GM21390 (cell line): ENCODE measurements at regions not wholly inside any gene's neighbourhood (a gene's known extent, or its start where the extent isn't known, plus 50 kb on each side); places are given as distances from the start of the nearest gene placed in this dataset.
"Not testable (repeated sequence)": the region's sequence is repeated elsewhere in the genome, so short reads cannot be mapped to it uniquely, and the experiment has no call there.

Source experiments
- ATAC-seq: cut with Tn5 transposase; IDR thresholded peaks from one replicate; pipeline ENCODE4 v1.9.1; 2021; ENCODE audit not compliant: unreplicated experiment

DNA sequence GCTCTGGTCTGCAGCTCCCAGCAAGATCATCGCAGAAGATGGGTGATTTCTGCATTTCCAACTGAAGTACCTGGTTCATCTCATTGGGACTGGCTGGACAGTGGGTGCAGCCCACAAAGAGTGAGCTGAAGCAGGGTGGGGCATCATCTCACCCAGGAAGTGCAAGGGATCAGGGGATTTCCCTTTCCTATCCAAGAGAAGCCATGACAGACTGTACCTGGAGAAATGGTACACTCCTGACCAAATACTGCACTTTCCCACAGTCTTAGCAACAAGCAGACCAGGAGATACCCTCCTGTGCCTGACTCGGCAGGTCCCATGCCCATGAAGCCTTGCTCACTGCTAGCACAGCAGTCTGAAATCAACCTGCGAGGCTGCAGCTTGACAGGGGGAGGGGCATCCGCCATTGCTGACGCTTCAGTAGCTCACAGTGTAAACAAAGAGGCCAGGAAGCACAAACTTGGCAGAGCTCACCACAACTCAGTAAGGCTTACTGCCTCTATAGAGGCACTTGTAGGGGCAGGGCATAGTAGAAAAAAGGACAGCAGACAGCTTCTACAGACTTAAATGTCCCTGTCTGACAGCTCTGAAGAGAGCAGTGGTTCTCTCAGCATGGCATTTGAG, 60.5 kb downstream of the AREG start:
- not testable (repeated sequence) for ATAC-seq

DNA sequence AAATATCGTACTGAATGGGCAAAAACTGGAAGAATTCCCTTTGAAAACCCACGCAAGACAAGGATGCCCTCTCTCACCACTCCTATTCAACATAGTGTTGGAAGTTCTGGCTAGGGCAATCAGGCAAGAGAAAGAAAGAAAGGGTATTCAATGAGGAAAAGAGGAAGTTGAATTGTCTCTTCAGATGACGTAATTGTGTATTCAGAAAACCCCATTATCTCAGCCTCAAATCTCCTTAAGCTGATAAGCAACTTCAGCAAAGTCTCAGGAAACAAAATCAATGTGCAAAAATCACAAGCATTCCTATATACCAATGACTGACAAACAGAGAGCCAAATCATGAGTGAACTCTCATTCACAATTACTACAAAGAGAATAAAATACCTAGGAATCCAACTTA, 64.4 kb downstream of the AREG start:
- not testable (repeated sequence) for ATAC-seq

DNA sequence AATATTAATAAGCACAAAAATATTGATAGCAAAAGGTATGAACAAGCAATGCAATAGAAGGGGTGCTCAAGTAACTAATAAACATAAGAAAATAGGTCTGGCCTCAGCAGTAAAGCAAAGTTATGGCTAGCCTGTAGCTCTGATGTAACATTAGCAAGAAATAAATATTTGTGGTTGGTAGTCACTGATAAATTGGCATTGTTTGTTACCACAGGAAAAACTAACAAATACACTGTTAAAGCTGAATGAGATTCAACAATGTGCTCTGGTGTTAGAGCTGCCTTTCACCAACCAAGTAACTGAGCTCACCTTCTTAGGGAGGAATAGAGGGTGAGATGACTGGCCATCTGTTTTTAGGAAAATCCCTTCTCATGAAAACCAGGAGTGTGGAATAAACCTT, 71.4 kb downstream of the AREG start:
- no peak for ATAC-seq

DNA sequence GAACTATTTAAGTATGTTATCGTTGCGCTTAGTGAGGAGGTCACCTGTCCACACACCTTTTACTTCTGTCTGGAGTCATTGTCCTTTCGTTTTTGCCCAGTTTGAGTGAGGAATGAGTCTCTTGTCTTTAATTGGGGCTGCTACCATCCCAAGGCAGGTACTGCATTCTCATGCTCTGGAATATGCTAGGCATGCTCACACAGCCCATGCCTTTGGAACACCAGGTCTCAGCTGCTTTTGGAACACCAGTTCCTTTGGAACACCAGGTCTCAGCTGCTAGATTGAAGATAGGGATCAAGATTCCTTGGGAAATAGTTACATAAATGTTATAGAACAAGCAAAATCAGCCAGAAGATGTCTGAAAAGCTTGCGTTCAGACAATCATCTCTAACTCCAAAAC, 73.1 kb downstream of the AREG start:
- ATAC-seq: no peak

DNA sequence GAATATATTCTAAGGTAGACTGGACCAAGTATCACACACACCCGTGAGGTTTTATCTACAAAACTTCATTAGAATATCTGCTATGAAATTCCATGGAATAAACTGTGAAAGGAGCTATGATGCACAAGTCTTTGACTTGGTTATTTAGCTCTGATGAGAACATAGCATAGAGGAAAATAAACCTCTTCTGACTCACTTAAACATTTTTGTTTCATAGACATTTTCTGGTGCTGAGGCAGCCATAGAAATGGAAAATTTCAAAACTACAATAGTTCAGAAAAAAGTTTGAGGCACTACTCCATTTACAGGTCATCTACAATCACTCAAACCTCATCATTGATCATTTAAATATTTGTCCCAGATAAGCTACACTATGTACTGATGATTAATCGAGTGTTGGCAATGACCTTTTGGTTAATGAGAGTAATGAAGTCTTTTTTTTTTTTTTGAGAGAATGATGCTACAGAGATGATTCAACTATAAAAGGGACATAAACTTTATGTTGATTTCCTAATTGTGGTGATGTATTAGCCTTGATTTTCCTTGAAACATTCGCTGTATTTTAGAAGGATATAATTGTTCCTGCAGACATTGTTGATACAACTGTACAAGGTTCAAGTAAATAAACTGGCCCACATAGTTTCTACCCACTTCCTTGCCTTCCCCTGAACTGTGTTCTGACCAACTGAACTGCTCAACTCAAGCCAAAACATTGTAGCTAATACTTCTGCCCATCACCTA, 77.5 kb downstream of the AREG start:
- ATAC-seq: no peak

DNA sequence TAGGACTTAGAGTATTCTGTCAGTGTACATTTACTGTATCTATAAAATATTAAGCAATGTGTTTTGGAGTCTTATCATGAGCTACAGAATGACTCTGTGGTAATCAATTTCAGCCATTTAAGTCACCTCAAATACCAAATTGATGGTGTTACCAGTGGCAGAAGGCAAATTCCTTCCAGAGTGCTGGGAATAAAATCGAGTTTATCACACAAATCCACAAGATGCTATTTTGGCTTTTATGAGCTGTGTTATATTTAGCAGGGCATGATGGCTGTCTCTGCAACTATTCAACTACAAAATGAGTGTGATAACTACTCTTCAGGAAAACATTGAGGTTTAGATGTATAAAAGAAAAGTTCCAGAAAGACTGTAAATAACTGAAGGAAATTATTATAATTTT, 78.2 kb downstream of the AREG start:
- no peak for ATAC-seq

DNA sequence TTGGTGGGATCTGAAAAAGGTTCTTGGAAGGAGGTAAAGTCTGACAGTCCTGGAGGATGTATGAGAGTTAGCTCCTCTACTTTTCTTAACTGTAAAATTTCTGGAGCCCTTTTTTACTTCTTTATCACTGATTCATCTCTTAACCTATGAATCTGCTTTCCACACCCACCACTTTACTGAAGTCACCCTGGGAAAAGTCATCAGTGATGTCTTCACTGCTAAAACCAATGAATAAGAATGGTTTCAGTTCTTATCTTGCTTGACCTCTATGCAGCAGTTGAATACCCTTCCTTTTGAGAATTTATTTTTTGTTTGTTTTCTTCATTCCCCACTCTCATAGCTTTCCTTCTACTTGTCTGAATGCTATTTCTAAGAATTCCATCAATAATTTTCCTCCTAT, 80.0 kb downstream of the AREG start:
- ATAC-seq: no peak

DNA sequence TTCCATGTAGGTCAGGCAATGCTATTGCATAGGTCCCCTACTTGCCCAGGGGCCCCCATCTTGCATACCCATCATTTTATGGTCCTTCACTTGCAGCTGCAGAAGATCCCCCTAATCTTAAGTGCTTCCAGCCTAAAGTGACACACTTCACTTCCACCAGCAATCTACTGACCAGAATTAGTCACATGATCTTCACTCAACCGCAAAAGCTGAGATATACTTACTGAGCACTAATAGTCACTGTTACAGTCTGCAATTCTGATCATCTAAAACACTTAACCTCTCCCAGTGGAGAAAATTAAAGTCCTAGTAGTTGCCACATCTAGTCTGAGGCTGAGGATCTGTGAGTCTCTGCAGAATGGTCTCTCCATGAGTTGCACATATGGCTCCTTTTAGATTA, 82.1 kb downstream of the AREG start:
- ATAC-seq: no peak

DNA sequence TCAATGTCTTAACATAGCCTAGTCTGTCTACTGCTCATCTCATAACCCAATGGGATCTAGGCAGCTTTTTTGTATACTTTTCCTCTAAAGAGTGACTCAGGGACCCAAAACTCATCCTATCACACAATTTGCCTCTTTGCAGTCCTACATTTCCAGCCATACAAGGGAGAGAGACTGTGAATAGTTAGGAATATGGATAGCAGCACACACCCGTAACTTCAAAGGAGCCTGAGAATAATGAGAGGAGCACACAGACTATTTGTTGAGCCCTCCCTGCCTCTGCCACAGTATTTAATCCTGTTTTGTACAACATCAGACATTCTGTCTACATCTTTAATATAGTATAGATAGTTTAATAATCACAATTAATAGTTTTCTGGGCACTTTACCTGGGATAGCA, 83.2 kb downstream of the AREG start:
- no peak for ATAC-seq

DNA sequence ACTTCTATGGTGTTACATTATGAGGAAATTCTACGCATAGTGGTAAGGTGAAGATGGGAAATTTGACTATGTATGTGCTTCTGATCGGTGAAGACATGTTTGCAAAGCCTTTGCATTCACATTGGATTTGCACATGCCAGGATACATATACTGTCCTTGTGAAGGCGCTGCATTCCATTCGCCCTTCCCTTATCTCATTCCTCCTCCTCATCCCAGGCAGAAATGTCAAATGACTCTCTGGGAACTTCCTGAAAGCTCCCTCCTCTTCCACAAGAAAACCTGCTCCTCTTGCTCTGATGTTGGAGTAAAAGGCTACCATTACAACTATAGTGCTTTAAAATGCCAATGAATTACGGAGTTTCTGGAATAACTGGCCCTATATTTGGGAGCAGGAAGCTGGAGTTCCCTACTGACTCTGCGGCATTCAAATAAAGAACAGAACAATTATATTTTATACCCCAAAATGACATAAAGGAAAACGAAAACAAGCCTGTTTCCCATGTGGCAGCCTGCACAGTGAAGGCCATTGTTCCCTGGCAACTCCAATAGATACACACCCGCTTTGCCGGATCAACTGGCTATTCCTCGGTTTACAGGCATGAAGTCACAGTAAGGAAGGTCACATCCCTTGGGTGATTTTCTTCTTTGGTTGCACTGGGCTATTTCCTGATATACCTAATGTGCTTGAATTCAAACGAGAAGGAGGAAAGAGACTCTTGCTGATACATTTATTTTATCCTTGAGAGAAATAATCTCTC, 84.5 kb downstream of the AREG start:
- no peak for ATAC-seq

DNA sequence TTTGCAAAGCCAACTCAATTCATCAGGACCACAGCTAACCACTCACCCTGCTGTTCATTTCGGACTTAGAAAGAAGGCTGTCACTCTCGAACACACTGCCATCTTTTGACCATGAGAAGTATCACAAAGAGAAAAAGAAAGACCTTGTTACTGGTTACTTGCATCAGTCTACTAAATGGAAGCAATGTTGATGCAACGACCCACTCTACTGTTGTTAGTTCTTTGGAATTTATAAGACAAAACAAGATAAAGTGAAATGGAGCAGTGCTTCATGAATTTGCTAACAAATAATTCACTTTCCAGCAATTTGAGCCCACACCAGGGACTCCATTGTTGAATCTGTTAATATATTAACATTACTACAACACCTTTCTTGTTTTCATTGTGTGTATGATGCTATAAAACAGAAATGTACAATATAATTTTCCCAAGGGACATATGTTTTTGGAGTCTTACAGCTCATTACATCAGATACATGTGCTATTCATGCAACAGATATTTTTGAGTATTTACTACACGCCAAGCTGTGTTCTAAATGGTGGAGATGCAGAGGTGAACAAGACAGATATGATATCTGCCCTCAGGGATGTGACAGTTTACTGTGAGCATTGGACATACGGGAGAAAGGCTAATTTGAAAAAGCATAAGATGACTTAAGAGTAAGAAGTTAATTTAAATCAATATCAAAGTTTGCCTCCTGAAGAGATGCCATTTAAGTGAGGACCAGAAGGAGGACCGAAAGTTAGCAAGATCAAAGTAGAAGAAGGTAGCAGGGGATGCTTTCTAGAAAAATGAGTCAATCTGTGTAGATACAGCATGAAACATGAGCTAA, 87.2 kb downstream of the AREG start:
- peak; percentile 82 for ATAC-seq

DNA sequence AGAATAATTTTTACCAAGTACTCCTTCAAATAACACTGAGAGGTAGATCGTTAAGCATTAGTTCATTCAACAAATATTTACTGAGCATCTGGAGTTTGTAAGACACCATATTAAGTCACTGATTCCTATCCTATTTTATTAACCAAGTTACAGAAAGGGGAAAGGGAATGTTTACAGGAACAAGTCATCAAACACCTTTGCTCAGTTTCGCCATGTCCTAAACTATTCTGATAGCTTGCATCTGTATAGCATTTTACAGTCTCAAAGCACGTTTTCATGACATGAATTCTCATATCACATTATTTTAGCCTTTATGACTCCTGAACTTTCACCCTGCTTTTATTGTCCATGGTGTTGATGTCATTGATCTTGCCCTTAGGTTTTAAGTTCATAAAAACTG, 89.2 kb downstream of the AREG start:
- ATAC-seq: no peak

DNA sequence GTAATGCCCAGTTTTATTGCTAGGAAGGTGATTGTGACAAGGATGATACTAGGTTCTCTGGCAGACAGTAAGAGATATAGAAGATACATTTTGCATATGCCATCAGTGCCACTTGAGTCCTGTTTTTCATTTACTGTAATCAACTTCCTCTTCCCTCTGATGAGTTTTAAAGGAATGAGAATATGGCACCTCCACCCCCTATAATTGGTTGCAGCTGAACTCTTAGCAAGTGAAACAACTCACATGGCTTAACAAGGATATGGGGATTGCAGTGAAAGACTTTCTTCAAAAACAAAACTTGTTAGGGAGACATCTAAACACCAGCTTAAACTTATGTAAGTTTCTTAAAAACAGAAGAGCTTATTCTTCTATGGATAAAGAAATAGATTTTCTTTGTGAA, 90.0 kb downstream of the AREG start:
- no peak for ATAC-seq

DNA sequence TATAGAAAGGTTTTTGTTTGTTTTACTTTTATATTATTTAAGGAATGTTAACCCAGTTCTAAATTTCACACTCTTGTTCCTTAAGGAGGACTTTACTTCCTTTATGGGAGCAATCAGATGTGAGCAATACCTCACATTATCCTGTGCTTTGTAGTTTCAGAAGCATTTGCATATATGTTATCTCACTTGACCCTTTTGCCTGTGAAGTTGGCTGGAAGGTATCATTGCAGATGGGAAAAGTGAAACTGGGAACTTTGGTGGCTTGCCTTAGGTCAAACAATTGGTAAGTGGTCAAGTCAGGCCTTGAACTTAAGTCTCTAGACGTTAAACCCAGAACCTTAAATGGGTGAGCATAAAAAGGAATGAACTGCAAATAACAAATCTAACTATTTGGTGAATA, 90.6 kb downstream of the AREG start:
- ATAC-seq: no peak

DNA sequence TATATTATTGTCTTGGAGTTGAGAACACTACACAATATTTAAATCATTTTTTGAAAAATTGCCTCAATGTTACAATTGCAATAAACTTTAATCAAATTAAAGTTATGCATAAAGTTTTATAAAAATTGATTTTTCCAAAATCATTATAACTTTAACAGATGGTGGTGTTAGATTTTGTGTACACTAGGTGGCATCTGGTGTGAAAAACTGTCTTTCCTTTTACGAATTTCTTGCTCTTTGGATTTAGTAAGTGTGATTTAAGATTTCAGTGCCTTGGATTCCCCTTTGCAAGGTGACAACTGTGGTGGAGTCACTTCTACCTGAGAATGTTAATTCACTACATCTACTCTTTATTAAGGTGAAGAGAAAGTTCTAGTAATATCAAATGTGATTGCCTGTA, 91.6 kb downstream of the AREG start:
- no peak for ATAC-seq

DNA sequence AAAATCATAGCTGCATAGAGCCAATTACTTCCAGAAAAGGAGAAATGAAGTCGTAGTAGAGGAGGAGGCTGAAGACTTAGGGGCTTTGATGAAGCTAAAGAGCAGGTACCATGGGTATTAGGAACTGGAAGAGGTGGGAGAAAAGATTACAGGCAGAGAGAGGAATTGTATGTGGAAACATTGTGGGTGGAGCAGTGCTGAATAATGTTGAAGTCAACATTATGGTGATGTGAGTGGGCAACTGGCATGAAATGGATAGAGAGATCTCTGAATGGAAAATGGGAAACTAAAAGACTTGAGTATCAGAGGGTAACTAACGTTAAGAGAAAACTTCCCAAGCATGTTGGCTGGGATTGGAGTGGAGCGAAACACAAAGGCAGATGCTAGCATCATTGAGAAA, 92.5 kb downstream of the AREG start:
- ATAC-seq: no peak

DNA sequence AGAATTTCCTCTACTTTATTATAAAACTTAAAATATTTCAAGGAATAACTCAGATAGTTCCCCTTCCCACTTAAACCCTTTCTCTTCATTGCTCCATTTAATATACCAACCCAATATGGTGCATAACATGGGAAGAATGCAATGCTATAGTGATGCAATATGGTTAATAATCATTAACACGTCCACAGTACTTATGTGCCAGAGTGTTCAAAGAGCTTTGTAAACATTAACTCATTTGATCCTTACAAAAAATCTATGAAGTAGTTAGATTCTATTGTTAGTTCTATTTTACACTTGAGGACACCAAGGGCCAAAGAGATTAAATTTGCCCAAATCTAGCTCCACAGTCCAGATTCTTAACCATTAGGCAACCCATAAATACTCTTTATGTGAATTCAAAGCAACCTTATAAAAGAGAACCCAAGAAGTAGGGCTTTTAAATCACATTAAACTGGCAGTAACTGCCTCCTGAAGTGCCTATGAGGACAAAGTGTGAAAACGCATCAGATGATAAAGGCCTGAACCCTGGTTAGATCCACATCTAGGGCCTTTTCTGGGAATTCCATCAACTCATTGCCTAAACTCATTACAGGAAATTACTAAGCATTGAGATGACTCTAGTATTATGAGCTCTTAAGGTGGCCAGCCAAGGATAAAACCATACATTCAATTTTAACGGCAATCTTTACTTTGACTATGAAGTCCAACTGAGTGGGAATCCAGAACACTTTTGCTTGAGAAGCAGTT, 94.3 kb downstream of the AREG start:
- no peak for ATAC-seq

DNA sequence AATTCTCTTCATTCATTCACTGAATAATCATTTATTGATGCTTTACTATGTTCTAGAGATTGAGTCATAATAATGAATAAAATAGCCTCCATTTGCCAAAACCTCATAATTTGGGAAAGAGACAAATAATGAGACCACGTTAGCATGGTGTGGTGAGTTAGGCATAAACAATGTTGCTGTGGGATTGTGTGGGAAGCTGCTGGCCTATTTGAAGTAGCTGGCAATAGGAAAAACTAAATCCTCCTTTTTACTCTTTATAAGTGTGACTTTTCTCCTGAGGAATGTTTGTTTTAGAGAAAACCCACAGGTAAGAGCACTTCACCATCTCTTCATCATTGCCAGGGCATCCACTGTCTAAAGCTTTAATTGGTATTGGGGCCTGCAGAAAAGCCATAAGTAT, 95.3 kb downstream of the AREG start:
- ATAC-seq: no peak

DNA sequence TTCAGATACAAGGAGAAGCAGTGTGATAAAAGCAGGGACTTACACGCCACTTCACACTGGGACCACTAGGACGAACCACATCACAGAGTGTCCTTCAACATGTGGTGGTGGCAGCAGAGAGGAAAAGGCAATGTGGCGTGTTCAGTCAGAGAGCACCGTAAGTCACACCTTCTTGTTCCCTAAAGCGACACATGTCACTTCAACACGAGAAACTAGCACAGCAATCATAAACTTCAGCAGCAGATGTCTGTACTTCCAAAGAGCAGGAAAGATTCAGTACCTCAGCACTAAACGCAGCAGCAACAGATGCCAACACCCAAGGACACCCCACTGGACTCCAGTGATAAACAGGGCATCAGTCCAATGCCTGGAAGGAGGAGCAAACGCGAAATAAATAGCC, 96.7 kb downstream of the AREG start:
- no peak for ATAC-seq

DNA sequence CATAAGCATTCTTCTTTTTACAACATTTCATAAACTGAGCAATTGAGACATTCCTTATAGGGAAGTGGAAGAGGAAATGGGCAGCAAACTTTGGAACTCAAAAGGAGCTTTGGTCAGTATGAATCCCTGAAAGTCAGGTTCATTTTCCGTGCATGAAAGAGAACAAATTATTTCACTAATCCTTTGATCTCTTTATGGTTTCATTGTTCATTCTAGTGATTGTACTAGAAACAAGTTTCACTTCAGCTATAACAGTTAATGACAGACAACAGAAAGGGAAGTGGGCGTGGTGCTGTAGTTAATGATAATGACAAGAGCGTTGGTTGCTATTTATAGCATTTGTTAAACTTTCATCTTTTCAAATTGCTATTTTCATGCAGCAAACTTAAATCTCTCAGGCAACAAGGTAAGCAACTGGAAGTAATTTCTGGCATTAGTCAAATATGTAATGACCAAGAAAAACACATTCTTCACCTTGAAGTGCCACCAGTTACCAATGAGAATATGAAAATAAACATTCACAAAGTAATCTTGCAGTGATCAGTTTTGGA, 98.4 kb downstream of the AREG start:
- peak; percentile 94 for ATAC-seq
